K562 (cell line): ENCODE measurements at regions not wholly inside any gene's neighbourhood (a gene's known extent, or its start where the extent isn't known, plus 50 kb on each side); places are given as distances from the start of the nearest gene placed in this dataset.

ENCODE experiments used
- TAF1 ChIP-seq: IDR thresholded peaks from 2 replicates; pipeline ENCODE4 v1.6.1; 2011; ENCODE audit warnings: mild to moderate bottlenecking, low read length, moderate library complexity; ENCODE audit not compliant: insufficient read depth, control insufficient read depth, severe bottlenecking; ENCODE audit errors: extremely low read depth
- ZNF561 ChIP-seq: fragments of 450-650 bp; formaldehyde crosslinking; conservative IDR thresholded peaks from 2 replicates; pipeline ENCODE4 v1.4.0; 2020; ENCODE audit warnings: mild to moderate bottlenecking, moderate library complexity

DNA sequence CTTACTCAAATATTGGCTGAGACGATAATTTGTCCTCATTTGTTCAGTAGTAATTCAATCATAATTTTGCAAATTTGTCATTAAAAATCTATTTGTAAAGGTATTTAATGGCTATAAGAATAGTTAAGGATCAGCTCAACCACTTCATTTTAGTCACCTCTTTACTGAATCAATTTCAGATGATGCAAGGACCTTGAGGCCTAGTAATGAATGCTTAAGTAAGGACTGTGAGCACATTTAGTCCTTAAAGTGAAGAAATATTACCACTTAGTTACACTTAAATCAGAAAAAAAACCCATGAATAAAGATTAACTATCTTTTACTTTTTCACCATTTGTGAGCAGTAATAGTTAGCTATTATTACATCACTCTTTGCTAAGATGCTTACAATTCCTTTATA lies 778.9 kb downstream of the CCDC85A start:
- no peak for TF ChIP-seq ZNF561 (CRISPR knock-in tag)
- TF ChIP-seq TAF1: no peak
